Vagina (tissue), 2 donors: ENCODE measurements at regions not wholly inside any gene's neighbourhood (a gene's known extent, or its start where the extent isn't known, plus 50 kb on each side); places are given as distances from the start of the nearest gene placed in this dataset.

Experiments used
- CTCF ChIP-seq, 3 experiments: fragments of 450-650 bp in 2 of 3; fragments of 200-600 bp in 1 of 3; sonication (generic) in 1 of 3; IDR thresholded peaks; one replicate each; pipeline ENCODE4 v1.5.1; 2017 to 2019; ENCODE audit warnings: antibody characterized with exemption in 3 of 3, mild to moderate bottlenecking in 2 of 3, moderate library complexity in 2 of 3
- POLR2A ChIP-seq, 2 donors: fragments of 450-650 bp; IDR thresholded peaks; one replicate each; pipeline ENCODE4 v1.6.1; 2017; ENCODE audit warnings: antibody characterized with exemption in 2 of 2, mild to moderate bottlenecking in 2 of 2, moderate library complexity in 2 of 2
- POLR2AphosphoS5 ChIP-seq, 2 donors: sonication (generic); formaldehyde crosslinking; IDR thresholded peaks; one replicate each; pipeline ENCODE4 v1.9.0; 2017; ENCODE audit warnings: antibody characterized with exemption in 2 of 2, mild to moderate bottlenecking in 2 of 2, low read depth in 1 of 2; ENCODE audit not compliant: insufficient read depth in 1 of 2

GRCh38 chr6:112936079-112936472 is 588.9 kb downstream of the RFPL4B start:
- no peak for TF ChIP-seq POLR2A (IDR thresholded peaks at IDR 0.05)
- TF ChIP-seq CTCF (IDR thresholded peaks at IDR 0.05): no peak
- no peak for TF ChIP-seq POLR2AphosphoS5 (IDR thresholded peaks at IDR 0.05; ENCODE audit: insufficient read depth in 1 of 2, low read depth in 1 of 2)
